DMS53 treated with DMSO at 0.1 percent for 48 hours (cell line): ENCODE measurements at regions not wholly inside any gene's neighbourhood (a gene's known extent, or its start where the extent isn't known, plus 50 kb on each side); places are given as distances from the start of the nearest gene placed in this dataset.

Experiments used
- DNase-seq: peaks from one replicate; lab custom pipeline; 2025; ENCODE audit not compliant: unreplicated experiment; lab: John Stamatoyannopoulos, UW

DNA sequence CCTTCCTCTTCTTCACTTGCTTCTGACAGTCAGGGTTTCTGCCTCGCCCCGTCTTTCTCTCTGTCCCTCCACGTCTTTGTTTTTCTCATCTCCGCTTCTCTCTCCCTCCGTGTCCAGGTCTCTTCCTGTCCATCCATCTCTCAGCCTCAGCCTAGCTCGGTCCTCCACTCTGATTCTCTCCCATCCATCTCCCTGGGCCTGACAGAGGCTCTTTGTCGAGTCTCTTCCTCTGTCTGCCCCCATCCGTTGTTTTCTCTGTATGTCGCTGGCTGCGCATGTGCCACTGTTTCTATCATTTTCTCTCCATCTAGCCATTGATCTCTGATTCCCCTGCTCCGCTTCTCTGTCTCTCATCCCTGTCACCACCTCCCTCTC, 328.9 kb upstream of the TBX3 start:
- no peak for DNase-seq

- DNase-seq: no peak
Measured at GRCh38 chr12:115011703-115012102, 327.7 kb upstream of the TBX3 start.

GRCh38 chr12:115010324-115010995, 326.5 kb upstream of the TBX3 start:
- DNase-seq: no peak

- DNase-seq: no peak
Measured at GRCh38 chr12:115008929-115009328, 325.0 kb upstream of the TBX3 start.

DNA sequence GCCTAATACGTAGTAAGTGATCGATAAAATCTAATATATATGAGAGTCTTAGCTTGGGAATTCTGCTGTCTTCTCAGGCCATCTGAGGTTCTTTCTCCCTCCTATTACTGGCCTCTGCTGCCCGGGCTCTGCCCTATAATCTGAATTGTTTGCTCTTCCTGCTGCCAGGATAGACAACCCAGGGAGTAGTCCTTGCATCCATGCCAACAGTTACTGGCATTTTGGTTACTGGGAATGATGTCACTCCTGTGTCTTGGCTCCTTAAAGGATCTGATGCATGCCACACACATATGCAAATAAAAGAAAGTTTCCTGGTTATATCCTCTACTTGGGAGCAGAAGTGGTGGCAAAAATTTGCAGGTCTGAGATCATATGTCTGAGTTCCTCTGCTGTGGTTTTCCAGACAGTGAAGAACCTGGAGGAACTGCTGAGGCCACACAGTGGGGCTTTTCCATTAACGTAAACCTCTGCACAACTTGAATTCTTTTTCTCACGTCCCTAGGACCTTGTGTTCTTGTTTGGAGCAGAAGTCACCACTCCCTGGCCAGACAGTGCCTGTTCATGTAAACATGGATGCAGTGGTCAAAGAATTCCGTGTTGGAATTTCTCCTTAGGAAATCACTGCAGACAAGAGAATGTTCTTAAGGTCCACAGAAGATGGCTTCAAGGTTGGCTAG, 320.6 kb upstream of the TBX3 start:
- no peak for DNase-seq

DNA sequence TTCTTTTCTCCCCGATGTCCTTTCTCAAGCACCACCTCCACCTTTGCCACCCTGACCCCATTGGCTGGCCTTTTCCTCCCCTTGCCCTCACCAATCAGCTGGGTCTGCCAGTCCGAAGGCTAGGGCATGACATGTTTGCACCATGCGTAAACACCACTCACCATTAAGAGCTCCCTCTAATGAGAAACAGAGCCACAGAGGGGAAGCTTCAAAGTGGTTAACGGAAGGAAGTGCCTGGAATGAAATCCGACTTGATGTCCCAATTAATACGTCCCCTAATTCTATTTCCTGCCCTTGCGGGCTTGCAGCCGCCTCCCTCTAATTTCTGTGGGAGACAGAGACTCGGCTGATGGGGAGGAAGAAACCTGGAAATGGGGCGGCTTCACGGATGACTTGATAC, 318.5 kb upstream of the TBX3 start:
- DNase-seq: no peak

DNA sequence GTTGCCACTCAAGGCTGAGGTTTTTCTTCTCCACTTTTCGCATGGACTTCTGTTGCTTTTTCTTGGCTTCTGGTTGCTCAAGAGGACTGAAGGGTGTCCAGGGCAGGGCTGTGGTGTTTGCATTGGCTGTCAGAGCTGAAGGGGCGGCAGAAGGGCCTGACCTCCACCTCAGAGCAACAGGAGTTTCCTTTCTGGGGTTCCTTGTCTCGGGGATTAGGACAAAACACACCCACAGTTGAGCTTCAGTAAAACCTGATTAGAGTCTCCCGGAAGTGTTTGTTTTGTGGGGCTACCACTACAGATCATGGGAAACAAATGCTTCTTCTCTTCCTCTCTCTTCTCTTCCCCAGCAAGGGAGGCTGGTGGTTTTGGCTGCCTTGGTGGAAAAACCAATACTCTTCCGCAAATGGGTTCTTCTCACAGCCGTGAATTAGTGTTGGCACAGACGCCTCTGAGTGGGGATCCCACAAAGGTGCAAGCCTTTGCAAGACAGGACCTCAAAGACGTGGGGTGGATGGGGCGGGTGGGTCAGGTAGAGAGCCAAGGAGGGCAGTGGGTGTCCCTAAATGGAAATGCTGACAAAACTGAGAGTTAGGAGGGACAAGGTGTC, 317.7 kb upstream of the TBX3 start:
- DNase-seq: no peak

DNA sequence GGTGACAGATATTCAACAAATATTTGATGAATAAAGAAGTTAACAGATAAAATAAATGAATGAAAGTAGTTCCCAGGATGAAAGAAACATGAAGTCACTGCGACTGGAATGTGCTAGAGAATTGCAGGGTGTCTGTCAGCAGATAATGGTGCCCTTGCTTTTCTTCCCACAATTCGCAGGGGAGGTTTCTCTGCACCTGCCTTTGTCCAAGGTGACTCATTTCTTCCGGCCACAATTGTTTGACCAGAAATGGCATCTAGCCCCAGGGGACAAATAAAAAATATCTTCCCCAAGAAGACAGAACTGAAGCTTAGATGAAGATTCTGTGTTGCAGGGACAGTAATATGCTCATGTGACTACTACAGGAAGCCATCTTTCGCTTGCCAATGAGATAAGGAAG, 316.1 kb upstream of the TBX3 start:
- DNase-seq: no peak

DNA sequence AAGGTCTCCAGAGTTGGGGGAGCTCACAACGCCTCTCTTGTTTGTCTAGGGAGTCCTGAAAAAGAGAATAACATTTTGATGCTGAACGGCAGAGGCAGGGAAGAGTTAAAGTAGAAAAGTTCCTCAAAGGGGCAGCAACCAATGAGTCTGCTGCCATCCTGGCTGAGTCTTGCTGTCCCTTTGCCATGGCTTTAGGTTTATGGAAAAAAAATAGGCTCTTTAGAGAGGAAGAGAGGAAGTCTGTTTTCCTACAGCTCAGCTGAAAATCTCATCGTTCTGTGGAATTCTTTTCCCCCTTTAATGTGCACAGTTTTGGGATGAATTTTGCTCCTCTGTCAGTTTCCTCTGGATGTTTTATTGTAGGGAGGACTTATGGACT, 314.8 kb upstream of the TBX3 start:
- DNase-seq: no peak

GRCh38 chr12:114998118-114998749, 314.3 kb upstream of the TBX3 start:
- no peak for DNase-seq

DNA sequence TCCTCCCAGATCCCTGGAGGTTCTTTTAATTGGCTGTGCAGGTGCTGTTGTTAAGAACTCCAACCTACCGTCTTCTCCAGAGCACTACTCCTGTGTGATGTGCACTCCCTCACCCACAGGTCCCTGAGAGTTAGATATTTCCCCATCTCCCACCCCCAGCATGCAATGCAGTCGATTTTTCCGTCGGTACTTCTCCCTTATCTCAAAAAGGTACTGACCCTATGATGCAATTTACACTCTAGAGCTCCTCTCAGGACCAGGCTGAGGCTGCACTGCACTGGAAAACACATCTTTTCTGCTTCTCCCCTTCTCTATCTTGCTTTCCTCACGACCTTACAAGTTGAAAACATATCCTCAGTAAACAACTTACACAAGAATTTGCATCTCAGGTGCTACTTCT, 312.4 kb upstream of the TBX3 start:
- DNase-seq: no peak

GRCh38 chr12:114995891-114996290, 311.9 kb upstream of the TBX3 start:
- no peak for DNase-seq

- DNase-seq: no peak
Measured at GRCh38 chr12:114993165-114993564, 309.2 kb upstream of the TBX3 start.

DNA sequence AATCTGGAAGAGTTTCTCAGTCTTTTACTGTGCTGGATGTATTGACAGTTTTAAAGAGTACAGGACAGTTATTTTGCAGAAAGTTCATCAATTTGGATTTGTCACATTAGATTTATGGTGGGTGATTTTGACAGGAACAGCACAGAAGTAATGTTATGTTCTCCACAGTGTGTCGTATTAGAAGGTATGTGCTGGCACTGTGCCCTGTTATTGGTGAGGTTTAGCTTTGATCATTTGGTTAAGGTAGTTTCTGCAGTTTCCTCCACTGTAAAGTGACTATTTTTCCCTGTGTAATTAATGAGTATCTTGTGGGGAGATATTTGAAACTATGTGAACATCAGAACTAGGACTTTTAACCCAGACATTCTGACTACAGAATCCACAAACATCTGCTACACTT, 308.5 kb upstream of the TBX3 start:
- no peak for DNase-seq

GRCh38 chr12:114990381-114990780, 306.4 kb upstream of the TBX3 start:
- DNase-seq: no peak

DNA sequence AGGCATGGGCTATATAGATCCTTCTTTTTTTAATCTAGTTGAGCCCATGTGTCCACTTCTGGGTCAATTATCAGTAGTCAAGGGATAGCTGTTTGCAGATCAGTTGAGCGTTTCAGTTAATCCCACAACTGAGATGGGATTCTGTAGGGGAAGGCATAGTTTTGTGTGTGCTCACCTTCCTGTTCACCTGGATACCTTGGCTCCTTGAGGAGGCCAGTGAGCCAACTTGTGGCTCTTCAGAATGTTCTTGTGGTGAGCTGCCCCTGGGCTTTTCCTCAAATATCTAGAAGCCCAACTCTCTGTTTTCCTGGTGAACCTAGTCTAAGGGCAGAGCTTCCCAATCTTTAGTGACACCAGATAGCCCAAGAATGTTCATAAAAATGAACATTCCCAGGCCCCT, 302.9 kb upstream of the TBX3 start:
- DNase-seq: no peak

- DNase-seq: no peak
Measured at GRCh38 chr12:114986178-114986714, 302.3 kb upstream of the TBX3 start.

DNA sequence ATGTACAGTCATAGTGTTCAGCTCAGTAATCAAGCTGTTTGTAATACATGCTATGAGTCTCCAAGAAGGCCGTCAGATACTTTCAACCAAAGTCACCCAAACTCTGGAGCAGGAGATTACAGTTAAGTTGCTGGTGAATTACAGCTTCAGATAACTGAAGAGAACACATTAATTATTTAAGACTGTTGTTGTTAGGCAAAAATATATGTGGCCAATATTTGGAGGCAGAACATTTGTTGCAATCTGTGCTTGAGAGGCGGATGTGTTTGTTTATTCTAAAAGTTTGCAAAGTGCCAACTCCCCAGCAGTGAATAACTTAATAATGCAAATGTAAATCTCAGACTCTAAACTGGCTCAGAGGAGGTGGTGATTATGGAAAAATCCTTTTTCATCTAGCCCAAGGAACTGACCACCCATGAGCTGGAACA, 300.7 kb upstream of the TBX3 start:
- DNase-seq: no peak

DNA sequence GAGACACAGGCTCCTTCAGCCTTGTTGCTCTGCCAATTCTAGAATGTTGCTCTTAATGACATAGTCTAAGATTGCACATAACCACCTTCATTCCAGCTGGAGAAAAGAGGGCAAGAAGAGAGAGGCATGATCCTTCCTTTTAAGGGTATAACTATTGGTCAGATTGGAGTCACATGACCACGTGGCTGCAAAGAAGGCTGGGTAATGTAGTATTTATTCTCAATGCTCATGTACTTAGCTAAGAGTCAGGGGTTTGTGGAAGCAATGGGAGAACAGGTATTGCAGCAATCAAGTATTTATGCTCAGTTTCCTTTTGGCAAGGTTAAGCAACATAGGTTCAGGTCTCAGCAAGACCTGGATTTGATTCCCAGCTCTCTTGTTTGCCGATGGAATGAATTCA, 298.8 kb upstream of the TBX3 start:
- no peak for DNase-seq

GRCh38 chr12:114981036-114981435, 297.1 kb upstream of the TBX3 start:
- no peak for DNase-seq

GRCh38 chr12:114976959-114977358, 293.0 kb upstream of the TBX3 start:
- DNase-seq: no peak

GRCh38 chr12:114976372-114976771, 292.4 kb upstream of the TBX3 start:
- DNase-seq: no peak
